T1000 (cell line): ENCODE measurements at regions not wholly inside any gene's neighbourhood (a gene's known extent, or its start where the extent isn't known, plus 50 kb on each side); places are given as distances from the start of the nearest gene placed in this dataset.

Experiments
- DNase-seq: peaks from one replicate; lab custom pipeline; 2025; ENCODE audit warnings: mixed read lengths; lab: John Stamatoyannopoulos, UW

DNA sequence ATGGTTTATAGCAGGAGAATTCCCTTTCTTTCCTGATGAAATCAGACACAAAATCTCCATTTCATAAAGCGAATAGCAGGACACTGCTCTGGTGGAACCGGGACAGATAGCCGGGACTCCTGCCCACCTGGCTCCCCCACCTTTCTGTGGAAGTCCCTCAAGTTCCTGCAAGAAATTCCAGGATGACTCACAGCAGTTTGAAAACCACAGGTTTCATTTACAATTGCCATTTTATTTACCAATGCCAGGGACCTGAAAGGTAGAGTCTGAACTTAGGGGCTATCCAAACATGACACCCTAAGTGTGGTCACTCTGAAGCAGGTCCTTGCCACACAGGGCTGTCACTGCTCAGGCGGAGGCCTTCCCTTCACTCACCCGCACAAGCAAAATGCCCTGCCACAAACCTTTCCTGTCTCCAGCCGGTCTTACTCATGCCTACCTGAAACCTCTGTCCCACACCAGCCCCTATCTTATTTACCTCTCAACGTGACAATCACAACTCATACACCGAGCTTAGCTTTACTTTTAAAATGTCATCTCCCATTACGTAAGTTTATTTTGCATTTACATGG lies 63.3 kb upstream of the TAF1L start:
- DNase-seq: no peak

DNA sequence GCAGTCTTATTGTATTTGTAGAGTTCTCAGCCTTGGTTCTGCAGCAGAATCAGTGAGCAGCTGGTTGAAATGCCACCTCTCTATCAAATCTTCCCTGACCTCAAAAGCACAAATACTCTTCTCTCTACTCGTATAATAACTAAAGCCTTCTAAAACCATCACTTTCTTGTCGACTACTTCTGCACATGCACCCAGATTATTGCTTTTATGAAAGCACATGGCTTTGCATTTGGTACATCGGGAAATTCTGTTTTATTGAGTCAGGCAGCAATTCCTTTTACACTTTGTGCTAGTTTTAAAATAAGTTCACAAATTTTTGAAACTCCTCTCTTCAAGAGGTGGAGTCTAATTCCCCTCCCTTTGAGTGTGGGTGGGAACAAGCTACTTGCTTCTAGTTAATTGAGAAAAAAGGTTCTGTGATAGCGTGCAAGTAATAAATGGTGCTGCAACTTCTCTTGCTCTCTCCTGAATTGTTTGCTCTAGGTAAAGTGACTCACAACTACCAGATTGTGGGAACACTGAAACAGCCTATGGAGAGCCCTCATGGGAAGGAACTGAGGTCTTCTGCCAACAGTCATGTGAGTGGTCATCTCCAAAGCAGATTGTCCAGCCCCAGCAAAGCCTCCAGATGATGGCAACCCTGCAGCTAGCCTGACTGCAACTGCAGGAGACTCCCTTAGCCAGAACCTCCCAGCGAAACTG lies 66.0 kb upstream of the TAF1L start:
- no peak for DNase-seq

DNA sequence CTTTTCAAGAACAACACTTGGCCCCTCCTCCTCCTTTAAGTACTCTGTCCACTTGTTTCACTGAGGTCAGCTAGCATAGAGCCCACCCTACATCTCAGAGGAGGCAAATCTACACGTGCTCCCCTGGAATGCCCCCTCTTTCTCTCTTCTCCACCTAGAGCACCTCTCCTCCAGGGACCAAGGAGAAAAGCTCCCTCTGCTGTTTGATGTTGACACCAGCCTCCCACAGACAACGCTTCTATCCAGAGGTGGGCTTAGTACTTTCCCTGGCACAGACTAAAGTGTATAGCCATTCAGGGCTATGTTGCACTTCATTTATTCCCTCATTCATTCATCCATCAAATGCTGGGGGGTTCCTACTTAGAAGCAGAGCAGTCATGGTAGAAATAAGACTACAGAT lies 68.2 kb upstream of the TAF1L start:
- no peak for DNase-seq

DNA sequence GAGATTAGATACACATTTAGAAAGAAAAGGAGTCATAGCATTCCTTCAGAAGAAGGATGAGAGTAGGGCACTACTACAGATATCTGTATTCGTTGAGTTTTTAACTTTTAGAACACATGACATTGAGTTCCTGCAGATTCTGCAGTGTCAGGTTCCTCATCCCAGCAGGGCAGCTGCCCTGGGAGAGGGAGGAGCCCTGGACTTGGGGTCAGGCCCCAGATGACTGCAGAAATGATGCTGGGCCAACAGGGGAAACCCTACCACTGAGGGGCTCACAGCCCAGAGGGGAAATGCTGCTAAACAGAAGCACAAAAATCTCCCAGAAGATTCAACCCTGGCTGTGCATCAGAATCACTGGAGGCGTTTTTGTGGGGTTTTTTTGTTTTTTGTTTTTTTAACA lies 68.9 kb upstream of the TAF1L start:
- DNase-seq: no peak

DNA sequence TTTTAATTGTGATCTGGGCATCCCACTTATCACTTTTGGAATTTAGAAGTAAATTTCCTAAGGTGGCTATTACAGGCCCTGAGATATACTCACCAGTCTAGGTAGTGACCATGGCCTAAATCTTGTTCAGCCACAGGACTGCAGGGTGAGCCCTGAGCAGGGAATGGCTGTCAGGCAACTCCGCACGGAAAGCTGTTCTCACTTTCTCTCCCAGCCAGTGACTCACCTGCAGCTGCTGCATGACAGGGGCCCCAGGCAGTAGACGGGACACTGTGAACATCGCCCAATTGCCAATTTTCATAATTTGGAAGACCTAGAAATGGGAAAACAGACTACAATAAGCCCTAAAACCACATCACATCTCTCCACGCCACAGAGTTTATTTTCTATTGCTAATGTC lies 69.6 kb upstream of the TAF1L start:
- DNase-seq: peak; percentile 35

DNA sequence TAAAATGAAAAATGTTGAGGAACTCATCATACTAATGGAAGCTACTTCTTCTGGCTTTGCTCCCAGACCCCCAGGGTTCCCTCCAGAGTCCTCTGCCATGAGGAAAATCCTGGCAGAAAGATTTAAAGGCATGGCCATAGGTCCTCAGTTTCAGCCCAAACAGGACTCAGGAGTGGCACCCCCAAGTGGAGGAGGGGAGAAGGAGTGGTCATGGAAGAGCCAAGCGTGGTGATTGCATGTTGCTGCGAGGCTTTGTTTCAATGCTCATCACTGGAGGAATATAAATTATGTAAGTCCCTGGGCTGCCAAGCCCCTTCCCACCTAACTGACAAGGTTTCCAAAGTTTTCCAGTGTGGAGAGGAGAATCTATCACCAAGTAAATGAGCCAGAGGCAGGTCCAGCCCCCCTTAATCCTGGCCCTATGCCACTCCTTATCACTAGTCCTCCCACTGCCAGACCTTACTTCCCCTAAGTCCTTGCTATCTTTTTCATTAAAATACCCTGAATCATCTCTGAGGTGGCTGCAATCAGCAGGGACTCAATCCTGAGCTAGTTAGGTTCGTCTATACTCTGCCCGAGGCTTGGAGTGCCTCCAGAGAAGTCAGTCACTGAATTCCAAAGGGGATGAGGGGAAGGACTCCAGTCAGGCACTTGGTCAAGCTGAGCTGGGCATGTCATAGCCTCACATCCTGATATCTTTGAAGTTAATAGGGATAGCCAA lies 70.7 kb upstream of the TAF1L start:
- peak; percentile 35 for DNase-seq

DNA sequence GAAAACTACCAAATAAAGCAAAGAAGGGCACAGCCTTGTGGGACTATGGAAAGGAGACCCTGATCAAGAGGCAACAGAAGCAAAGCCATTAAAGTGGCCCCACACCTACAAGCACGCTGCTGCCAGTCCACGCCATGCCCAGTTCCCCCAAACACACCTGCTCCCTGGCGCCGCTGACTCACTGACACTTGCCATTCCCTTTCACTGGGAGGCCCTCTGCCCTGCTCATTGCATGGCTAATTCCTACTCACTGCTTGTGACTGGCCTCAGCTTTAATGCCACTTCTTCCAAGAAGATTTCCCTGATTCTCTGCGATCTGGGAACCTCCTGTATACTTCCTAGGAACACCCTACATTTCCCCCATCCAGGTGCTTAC lies 71.2 kb upstream of the TAF1L start:
- DNase-seq: no peak

DNA sequence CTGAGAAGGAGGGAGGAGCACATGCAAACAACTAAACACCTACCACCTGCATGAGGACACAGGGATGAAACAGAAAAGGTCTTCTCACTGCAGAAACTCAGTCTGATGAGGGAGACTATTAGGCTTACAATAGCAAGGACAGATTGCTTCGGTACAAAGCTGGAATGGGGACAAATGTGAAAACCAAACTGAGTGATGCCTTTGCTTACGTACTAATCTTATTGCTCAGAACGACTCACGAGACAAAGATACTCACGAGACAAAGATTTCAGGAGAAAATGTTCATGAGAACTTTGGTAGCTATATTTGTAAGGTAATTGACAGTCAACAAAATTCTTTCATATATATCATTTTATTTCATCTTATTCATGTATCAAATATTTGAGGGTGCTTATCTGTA lies 71.9 kb upstream of the TAF1L start:
- DNase-seq: no peak

DNA sequence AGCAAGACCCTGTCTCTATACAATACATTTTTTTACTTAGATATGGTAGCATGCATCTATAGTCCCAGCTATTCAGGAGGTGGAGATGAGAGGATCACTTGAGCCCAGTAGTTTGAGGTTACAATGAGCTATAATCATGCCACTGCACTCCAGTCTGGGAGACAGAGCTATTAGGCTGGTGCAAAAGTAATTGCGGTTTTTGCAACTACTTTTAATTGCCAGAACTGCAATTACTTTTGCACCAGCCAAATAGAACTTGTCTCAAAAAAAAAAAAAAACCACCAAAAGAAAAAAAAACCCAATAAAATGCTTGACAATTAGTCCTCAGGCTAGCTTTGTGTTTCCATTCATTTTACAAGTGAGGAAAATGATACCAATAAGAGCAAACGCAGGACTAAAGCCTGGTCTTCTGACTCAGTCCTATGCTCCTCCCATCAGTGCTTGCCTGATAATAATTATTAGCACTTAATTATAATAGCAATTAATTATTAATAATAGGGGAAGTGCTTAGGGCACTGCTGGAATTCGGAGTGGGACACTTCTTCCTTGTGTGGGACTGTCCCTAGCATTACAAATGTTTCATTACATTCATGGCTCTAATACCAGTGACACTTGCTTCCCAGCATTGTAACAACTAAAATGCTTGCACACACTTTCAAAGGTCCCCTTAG lies 73.1 kb upstream of the TAF1L start:
- no peak for DNase-seq

DNA sequence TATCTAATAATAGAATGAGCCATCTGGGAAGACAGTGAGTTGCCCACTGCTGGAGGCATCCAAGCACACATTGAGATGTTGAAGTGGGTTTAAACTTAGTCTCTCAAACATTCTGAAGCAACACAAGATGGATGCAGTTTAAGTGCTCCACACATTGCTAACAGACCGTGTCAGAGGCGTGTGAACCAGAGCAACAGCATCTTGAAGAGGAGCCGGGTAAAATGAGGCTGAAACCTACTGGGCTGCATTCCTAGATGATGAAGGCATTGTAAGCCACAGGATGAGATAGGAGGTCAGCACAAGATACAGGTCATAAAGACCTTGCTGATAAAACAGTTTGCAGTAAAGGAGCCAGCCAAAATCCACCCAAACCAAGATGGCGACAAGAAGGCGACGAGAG lies 73.5 kb upstream of the TMEM215 start:
- DNase-seq: no peak

DNA sequence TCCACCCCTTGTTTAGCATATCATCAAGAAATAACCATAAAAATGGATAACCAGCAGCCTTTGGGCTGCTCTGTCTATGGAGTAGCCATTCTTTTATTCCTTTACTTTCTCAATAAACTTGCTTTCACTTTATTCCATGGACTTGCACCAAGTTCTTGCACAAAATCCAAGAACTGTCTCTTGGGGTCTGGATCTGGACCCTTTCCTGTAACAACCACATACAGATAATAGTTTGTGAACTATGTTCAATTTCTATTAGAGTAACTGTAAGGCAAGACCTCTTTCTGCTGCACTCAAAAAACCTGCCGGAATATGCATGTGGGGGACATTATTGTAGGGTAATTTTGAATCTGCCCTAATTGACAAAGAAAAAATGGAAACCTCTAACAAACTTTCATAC lies 66.9 kb upstream of the TMEM215 start:
- DNase-seq: no peak

DNA sequence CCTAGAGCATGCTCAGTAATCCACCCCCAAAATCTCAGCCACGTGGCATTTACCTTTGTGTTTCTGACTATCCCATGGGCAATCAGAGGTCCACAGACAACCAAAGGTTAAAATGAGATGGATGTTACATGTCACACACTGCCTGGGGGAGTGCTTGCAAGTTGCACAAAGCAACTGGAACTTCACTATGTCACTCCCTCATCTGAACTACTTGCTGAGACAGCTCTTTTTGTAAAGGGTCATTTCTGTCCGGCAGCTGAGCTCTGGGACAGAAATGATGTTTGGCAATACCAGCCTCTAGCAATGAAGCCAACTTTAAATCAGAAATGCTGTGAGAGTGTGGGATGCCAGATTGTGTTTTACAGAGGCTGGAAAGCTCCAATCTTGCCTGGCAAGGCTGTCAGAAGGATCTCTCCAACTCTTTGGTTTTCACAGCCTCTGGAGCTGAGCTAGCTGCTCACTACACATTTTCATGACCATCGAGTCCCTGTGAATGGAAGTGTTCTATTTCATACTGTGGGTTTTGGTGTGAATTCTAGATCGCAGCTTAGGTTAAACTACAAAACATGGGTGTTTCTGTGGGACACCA lies 66.3 kb upstream of the TMEM215 start:
- no peak for DNase-seq

DNA sequence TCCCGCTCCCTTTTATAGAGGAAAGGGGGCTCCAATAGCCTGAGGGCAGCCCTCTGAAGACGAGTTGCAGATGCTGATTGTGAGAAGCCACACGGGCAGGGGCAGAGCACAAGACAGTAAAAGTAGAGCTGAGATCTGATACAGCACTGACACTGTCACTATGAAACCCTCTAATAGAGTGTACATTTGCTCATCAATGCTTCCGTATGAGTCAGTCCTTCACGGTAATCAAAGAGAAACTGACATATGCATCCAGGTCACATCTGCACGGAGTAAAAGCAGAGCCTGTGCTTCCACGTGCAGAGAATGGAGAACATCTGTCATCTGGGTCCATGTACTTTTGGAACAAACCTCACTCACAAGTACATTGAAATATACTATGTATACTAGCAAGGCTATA lies 60.6 kb upstream of the TMEM215 start:
- DNase-seq: no peak

DNA sequence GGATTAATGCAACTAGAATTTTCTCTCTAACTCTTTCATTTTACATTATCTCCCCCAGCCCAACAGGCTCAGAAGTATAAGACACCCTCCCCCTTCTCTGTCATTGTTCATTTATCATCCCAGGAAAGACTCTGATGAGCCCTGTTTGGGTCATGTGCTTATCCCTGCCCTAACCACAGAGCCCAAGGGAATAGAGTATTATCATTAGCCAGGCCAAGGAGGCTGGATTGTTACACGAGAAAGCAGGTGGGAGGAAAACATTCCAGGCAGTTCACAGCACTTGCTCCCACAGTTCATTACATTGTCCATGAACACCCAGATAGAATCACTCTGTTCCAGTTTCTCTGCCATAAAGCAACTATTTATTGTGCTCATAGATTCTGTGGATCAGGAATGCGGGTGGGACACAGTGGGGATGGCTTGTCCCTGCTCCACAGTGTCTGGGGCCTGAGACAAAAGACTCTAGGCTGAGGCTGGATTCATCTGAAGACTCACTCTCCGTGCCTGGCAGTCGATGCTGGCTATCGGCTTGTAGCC lies 59.5 kb upstream of the TMEM215 start:
- no peak for DNase-seq

DNA sequence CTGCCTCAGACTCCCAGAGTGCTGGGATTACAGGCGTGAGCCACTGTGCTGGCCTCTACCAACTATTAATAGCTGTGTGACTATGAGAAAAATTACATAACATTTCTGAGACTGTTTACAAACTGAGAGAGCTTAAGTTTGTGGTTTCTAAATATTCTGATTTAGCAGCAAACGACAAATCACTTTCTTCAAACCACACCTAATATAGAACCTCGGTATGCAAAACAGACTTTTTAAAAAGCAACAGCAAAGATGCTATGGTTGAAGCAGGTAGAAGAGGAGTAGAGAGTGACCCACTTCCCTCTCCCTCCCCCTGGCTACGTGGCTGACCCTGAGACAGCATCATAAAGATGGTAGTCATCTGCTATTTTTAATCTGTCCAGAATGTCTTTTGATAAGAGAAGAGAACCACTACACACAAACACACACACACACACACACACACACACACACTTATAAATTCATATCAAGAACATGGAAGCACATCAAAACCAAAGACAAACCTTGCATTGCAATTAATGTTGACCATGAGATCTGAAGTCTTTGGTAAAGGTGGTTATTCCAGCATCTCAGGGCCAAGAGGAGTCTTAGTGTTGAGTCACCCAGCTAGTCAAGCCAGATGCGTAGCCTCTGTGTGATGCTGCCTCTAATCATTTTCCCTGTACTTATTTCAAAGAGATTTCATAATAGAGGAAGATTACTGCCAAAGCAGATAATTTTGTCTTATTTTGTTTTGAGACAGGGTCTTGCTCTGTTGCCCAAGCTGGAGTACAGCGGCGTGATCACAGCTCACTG lies 58.1 kb upstream of the TMEM215 start:
- DNase-seq: no peak

DNA sequence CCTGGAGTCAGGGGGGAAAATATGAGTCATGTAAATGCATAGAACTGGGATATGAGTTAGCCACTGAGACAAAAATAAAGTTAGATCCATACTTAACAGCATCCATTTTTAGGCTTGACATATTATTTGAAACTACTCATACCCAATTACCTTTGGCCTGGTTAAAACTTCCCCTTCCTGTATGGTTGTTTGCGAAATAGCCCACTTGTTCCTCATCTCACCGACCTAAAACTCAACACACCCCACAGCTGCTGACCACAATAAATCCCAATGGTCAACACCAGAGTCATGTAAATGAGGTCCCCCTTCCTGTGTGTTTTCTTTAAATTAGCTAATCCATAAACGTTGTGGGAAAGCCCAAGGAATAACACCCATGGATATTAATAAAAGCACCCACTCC lies 55.2 kb upstream of the TMEM215 start:
- DNase-seq: no peak
